ENCODE measurements at regions not wholly inside any gene's neighbourhood (a gene's known extent, or its start where the extent isn't known, plus 50 kb on each side); places are given as distances from the start of the nearest gene placed in this dataset.

DNA sequence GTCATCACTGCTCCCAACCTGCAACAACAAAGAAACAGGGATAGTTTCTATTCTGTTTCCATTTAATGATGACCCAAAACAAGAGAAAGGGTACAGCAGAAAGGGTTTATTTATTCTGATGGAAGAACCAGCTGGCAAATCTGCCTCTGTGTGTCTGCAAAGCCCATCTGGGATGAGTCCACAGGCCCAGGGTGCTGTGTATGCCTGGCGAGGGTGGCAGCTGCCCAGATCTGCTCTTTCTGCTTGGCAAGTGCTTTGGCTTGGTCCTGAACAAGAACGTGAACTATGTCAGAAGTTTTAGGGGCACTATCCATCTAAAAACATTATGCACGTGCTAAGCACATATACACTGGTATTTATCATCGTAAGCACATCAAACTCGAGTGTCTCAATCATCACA is 333.8 kb downstream of the CXCL12 start:
- DNase-seq = no peak

- DNase-seq = no peak
Measured at GRCh38 chr10:44049301-44050015, 335.4 kb downstream of the CXCL12 start.

- DNase-seq = no peak
Measured at GRCh38 chr10:44047361-44047760, 337.5 kb downstream of the CXCL12 start.

GRCh38 chr10:44046605-44047004 is 338.3 kb downstream of the CXCL12 start:
- DNase-seq = no peak

- DNase-seq = no peak
Measured at GRCh38 chr10:44045020-44045419, 339.9 kb downstream of the CXCL12 start.

DNA sequence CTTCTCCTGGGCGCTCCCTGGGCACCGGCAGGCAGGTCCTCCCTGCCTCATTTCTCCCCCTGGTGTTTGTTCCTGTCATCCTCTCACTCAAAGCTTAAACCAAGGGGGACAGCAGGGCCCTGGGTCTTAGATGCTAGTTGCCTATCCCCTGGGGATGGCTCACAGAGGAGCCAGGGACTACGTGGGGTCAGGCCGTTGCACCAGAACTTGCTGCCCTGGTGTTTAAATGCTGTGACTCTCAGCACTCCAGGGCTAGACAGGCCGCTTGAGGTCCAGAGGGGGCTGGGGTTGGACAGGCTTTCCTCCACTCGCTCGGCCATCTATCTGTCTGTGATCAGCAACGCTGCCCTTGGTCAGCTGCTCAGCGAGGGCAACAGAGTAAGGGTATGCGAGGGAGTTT is 340.3 kb downstream of the CXCL12 start:
- no peak for DNase-seq

- no peak for DNase-seq
Measured at GRCh38 chr10:44043646-44044375, 341.1 kb downstream of the CXCL12 start.

- DNase-seq = no peak
Measured at GRCh38 chr10:44042926-44043602, 341.8 kb downstream of the CXCL12 start.

DNA sequence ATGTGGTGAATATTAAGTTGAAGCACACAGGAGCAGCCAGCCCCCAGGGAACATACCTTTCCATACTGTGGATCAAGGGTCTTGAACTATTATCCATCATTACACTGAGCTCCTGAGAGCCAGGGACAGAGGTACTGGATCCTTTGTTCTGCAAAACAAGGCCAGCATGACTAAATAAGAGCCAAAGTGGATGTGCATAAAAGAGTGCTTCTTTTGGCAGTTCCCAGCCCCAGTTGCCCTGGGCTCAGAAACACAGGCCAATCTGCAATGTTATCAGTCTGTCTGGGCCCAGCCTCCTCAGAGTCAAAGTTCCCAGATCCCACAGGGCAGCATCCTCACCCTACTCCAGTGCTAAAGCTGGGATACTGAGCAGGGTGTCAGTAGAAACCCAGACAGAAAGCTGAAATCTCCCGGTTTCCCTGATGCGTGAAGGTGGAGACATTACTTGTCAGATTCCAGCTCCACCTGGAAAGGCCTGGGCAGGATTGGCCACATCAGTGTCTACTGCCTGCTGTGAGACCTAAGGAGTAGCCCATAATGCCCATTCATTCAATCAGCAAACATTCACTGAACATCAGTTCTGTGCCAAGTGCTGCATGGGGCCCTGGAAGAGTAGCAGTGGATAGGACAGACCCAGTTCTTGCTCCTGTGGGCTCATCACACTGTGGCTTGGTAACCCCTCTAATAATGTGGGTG is 342.7 kb downstream of the CXCL12 start:
- no peak for DNase-seq

- DNase-seq = no peak
Measured at GRCh38 chr10:44039599-44039998, 345.3 kb downstream of the CXCL12 start.

DNA sequence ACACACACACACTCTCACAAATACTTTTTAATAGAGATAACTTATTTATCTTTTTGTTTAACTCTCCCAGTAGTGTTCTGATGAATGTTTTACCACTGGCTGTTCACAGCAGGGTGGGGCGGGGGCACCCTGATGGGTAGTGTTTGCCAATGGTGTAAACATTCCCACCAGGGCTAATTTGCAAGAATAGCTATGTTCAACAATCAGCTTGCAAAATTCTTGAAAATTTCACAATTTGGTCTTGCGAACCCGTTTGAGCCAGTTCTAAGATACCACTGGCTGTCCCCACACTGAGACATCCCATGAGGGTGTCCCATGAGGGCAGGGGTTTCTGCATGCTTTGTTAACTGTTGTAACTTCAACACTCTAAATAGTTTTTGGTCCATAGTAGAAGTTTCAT is 348.5 kb downstream of the CXCL12 start:
- DNase-seq = no peak

GRCh38 chr10:44035474-44036197 is 349.3 kb downstream of the CXCL12 start:
- no peak for DNase-seq

DNA sequence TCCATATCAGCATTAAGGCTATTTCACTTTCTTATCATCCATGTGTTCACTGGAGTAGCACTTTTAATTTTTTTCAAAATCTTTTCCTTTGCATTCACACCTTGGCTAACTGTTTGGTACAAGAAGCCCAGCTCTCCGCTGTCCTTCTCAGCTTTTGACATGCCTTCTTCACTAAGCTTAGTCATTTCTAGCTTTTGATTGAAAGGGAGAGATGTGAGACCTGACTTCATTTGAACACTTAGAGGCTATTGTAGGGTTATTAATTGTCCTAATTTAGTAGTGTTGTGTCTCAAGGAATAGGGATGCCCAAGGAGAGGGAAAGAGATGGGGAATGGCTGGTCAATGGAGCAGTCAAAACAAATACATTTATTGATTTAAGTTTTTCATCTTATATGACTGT is 350.0 kb downstream of the CXCL12 start:
- no peak for DNase-seq

DNA sequence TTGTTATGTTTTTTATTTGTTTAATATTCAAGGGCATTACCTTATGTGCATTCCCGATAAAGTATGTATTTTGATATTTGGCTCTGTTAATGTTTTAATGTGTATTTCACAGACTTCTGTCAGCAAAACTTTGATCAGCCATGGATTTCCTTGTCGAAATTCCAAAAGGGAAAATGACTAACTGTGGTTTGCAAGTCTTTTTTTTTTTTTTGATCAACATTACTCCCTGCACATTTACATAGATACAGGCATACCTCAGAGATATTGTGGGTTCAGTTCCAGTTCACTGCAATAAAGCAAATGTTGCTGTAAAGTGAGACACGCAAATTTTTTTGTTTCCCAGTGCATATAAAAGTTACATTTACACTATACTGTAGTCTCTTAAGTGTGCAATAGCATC is 351.9 kb downstream of the CXCL12 start:
- no peak for DNase-seq

- DNase-seq = no peak
Measured at GRCh38 chr10:44032216-44032615, 352.7 kb downstream of the CXCL12 start.

- DNase-seq = no peak
Measured at GRCh38 chr10:44030738-44031137, 354.2 kb downstream of the CXCL12 start.

- DNase-seq = no peak
Measured at GRCh38 chr10:44030132-44030531, 354.8 kb downstream of the CXCL12 start.

DNA sequence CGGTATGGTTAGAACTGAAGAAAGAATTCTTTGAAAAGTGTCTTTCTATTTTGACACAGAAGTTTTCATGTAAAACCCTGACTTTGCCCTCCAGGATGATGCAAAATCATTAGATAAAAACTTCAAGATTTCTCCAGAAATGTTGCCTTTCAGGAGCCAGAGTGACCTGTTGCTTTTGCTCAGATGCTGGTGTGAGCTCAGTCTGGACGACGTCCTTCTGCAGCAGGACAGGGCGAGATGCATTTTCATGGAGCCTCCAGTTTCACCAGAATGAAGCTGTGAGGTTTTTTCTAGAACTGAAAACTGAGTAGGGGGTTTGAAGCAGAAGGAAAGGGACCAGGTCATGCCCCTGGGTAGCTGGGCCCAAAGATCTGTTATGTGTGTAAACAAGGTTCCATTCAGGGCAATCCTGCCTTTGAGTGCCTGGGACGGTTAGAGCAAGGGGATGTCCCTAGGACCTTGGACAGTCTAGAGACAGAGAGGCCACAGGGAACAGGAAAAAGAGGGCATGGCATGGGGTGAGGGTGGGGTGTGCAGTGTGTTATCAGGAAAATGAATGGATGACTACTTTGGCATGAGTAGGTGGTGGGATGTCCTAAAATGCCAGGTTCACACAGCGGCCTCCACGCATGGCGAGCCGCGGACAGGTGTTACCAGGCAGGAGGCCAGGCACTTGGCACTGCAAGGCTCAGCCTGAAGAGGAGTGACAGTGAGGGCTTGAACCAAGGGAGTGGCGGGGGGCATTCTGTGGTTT is 356.3 kb downstream of the CXCL12 start:
- DNase-seq = no peak

- DNase-seq = no peak
Measured at GRCh38 chr10:44024356-44025116, 360.4 kb downstream of the CXCL12 start.

DNA sequence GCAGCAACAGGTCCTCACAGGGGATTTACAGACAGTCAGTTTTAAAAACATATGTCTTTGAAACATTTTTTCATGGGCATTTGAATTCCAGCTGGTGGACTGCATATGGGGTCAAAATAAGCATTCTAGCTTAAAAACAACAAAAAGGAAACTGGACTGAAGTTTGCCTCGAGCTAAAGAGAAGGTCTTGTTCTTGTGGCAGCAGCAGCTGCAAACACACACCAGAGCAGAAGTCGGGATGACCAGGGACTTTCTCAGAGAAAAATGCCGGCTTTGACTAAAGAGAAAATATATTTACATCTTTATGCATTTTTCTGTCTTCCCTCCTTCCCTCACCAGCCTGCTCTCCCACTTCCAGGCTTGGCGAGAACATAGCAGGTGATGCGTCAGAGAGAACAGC is 361.4 kb downstream of the CXCL12 start:
- no peak for DNase-seq

DNA sequence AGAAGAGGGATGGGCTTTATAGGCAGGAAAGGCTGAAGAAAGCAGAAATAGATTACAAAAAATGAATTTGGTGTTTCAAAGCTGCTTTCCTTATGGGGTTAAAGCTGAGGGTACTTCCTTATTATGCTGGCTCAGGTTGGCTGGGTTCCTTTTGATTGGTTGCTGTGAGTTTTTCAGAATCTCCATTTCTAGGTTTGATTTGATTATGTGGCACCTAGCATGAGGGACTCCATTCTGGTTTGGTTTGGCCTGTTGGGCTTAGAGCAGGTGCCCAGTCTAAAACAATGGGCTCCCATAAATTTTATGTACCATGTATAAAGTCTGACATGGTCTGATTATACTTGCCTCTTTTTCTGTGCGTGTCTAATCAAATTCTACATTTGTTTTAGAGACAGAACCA is 362.7 kb downstream of the CXCL12 start:
- no peak for DNase-seq

Data from right hindlimb (tissue), 1 donor.